ENCODE measurements at regions not wholly inside any gene's neighbourhood (a gene's known extent, or its start where the extent isn't known, plus 50 kb on each side); places are given as distances from the start of the nearest gene placed in this dataset.
"Not testable (repeated sequence)": the region's sequence is repeated elsewhere in the genome, so short reads cannot be mapped to it uniquely, and the experiment has no call there.

DNA sequence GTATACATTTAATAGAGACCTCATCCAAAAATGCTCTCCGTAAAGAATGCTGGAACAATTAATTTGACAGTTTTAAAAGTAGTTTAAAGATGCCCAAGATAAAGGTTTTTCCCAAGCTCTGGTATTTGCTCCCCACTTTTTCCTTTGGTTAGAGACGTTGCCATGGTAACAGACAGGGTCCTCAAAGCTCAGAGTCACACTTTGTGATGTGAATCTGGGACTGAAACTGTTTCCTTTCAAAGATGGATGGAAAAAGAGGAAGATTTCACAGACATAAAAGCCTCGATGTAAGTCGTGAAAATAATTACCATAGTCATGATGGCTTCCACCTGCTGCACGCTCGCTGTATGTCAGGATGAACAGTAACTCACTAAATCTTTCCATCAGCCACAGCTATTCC is 229.5 kb downstream of the MSX2 start:
- peaks cover 28% of the 10 kb centered on the region for H3K27me3 Mint-ChIP-seq (ENCODE audit: low read depth)
- H3K4me1 Mint-ChIP-seq (ENCODE audit: low read depth) = no peaks in the 10 kb centered on the region
- H3K27ac Mint-ChIP-seq (ENCODE audit: unreplicated experiment) = no peak overlapping the region
- no peaks in the 10 kb centered on the region for H3K9me3 Mint-ChIP-seq (ENCODE audit: low read depth)
- TF ChIP-seq, protein P1, sequence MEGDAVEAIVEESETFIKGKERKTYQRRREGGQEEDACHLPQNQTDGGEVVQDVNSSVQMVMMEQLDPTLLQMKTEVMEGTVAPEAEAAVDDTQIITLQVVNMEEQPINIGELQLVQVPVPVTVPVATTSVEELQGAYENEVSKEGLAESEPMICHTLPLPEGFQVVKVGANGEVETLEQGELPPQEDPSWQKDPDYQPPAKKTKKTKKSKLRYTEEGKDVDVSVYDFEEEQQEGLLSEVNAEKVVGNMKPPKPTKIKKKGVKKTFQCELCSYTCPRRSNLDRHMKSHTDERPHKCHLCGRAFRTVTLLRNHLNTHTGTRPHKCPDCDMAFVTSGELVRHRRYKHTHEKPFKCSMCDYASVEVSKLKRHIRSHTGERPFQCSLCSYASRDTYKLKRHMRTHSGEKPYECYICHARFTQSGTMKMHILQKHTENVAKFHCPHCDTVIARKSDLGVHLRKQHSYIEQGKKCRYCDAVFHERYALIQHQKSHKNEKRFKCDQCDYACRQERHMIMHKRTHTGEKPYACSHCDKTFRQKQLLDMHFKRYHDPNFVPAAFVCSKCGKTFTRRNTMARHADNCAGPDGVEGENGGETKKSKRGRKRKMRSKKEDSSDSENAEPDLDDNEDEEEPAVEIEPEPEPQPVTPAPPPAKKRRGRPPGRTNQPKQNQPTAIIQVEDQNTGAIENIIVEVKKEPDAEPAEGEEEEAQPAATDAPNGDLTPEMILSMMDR (IDR thresholded peaks at IDR 0.05) = no peak
- H3K36me3 Mint-ChIP-seq (ENCODE audit: low read depth) = no peaks in the 10 kb centered on the region
- H3K4me3 Mint-ChIP-seq (ENCODE audit: unreplicated experiment) = no peak overlapping the region
- DNase-seq (ENCODE audit: low spot score) = no peak

DNA sequence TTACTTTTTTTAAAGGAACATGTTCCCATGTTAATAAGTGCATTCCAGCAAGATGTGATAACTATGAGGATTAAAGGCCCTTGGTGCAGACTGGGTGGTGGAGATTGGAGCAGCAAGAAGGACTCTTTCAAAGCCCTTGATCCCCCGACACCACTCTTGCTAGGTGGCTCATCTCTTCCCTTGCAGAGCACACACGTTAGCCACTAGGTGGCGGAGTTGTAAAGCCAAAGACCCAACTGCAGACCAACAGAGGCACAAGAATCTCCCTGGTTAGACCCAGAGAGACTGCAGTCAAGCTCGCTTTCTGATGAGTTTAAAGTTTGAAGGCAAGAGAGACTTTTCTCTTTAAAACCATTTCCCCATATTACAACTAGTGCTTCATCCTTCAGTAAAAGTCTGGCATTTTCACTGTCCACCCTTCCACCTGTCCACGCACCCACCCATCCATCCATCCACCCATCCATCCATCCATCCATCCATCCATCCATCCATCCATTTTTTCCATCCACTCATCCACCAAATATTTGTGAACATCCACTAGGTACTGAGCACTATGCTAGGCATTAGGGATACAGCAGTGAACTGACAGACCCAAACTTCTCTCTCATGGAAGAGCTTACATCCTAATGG is 226.9 kb downstream of the MSX2 start:
- H3K27me3 Mint-ChIP-seq (ENCODE audit: low read depth) = peaks cover 35% of the 10 kb centered on the region
- H3K4me3 Mint-ChIP-seq (ENCODE audit: unreplicated experiment) = no peak overlapping the region
- no peak for DNase-seq (ENCODE audit: low spot score)
- no peaks in the 10 kb centered on the region for H3K36me3 Mint-ChIP-seq (ENCODE audit: low read depth)
- H3K4me1 Mint-ChIP-seq (ENCODE audit: low read depth) = no peaks in the 10 kb centered on the region
- no peak overlapping the region for H3K27ac Mint-ChIP-seq (ENCODE audit: unreplicated experiment)
- TF ChIP-seq, protein P1 (IDR thresholded peaks at IDR 0.05) = peak; percentile 88
- no peaks in the 10 kb centered on the region for H3K9me3 Mint-ChIP-seq (ENCODE audit: low read depth)

DNA sequence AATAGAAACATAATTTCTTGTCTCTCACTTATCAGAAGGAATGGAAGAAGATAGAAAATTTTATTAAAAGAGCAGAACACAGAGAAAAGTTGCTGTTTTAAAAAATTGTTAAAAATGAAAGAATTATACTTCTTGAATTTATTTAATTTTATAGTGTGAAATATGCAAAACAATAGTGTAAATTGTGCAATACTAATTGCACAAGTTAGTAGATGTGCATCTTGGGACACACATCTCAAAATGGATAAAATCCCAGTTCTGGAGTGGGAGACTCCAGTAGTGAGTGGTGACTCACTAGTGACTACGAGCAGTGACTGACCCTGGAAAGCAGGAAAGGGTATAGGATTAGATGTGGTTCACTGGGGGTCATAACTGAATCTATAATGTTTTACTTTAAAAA is 223.2 kb downstream of the MSX2 start:
- no peak overlapping the region for H3K4me3 Mint-ChIP-seq (ENCODE audit: unreplicated experiment)
- H3K27ac Mint-ChIP-seq (ENCODE audit: unreplicated experiment) = no peak overlapping the region
- H3K27me3 Mint-ChIP-seq (ENCODE audit: low read depth) = peaks cover 59% of the 10 kb centered on the region
- H3K9me3 Mint-ChIP-seq (ENCODE audit: low read depth) = no peaks in the 10 kb centered on the region
- TF ChIP-seq, protein P1 (IDR thresholded peaks at IDR 0.05) = no peak
- DNase-seq (ENCODE audit: low spot score) = no peak
- H3K36me3 Mint-ChIP-seq (ENCODE audit: low read depth) = peaks cover 2% of the 10 kb centered on the region
- no peaks in the 10 kb centered on the region for H3K4me1 Mint-ChIP-seq (ENCODE audit: low read depth)

DNA sequence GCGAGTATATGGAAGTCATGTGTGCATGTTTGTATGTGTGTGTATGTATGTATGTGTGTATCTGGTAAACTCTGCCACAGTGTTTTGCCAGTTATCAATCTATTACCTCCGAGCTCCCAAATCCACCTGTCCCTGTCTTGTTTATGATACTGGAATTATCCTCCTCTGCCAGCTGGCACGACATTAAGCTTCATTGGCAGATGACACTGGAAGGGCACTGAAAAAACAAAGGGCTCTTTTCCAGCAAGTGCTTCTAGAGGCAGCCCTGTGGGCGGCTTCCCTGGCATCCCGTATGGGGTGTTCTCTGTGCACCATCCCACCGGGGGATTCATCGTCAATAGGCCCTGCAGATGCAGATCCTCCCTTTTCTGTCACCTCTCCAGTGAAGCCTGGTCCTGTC is 221.5 kb downstream of the MSX2 start:
- DNase-seq (ENCODE audit: low spot score) = no peak
- Mint-ChIP-seq H3K4me3 (ENCODE audit: unreplicated experiment) (no peak overlapping the region), H3K27me3 (ENCODE audit: low read depth) (peaks cover 66% of the 10 kb centered on the region), H3K36me3 (ENCODE audit: low read depth) (peaks cover 2% of the 10 kb centered on the region), H3K4me1 (ENCODE audit: low read depth) (no peaks in the 10 kb centered on the region), H3K9me3 (ENCODE audit: low read depth) (no peaks in the 10 kb centered on the region), H3K27ac (ENCODE audit: unreplicated experiment) (no peak overlapping the region)
- TF ChIP-seq, protein P1 (IDR thresholded peaks at IDR 0.05) = no peak

DNA sequence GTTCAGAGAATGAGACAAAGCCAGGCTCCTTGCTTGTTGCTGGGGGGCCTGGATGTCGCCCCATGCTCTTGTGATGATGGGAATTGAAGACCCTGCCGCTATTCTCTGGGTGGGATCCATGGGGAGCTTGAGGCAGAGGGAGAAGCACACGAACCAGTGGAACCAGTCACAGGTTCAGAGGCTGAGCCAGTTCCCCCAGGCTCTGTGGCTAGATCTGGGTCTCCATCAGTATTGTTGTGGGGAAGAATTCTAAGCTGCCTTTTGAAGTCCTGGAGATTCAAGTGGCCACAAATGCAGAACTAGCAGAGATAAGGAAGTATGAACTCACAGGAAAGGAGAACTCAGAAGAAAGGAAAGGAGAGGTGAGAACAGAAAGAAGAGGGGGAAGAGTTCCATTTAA is 219.4 kb downstream of the MSX2 start:
- H3K9me3 Mint-ChIP-seq (ENCODE audit: low read depth) = no peaks in the 10 kb centered on the region
- H3K4me3 Mint-ChIP-seq (ENCODE audit: unreplicated experiment) = no peak overlapping the region
- H3K4me1 Mint-ChIP-seq (ENCODE audit: low read depth) = no peaks in the 10 kb centered on the region
- H3K27ac Mint-ChIP-seq (ENCODE audit: unreplicated experiment) = no peak overlapping the region
- no peak for DNase-seq (ENCODE audit: low spot score)
- TF ChIP-seq, protein P1 (IDR thresholded peaks at IDR 0.05) = no peak
- H3K36me3 Mint-ChIP-seq (ENCODE audit: low read depth) = peaks cover 2% of the 10 kb centered on the region
- peaks cover 63% of the 10 kb centered on the region for H3K27me3 Mint-ChIP-seq (ENCODE audit: low read depth)

DNA sequence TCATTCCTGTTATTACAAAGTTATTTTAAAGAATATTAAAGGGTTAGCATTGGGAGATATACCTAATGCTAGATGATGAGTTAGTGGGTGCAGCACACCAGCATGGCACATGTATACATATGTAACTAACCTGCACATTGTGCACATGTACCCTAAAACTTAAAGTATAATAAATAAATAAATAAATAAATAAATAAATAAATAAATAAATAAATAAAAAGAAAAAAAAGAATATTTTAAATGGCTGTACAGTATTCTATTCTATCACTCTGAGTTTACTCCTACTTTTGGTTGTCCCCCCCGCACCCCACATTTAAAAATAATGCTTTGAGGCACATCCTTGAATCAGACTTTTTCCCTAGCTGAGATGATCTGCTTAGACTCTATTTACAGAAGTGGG is 218.6 kb downstream of the MSX2 start:
- H3K4me1 Mint-ChIP-seq (ENCODE audit: low read depth); H3K9me3 Mint-ChIP-seq (ENCODE audit: low read depth); H3K36me3 Mint-ChIP-seq (ENCODE audit: low read depth); H3K4me3 Mint-ChIP-seq (ENCODE audit: unreplicated experiment); H3K27ac Mint-ChIP-seq (ENCODE audit: unreplicated experiment); DNase-seq (ENCODE audit: low spot score): not testable (repeated sequence)
- peaks cover 57% of the 10 kb centered on the region for H3K27me3 Mint-ChIP-seq (ENCODE audit: low read depth)
